ENCODE measurements at regions not wholly inside any gene's neighbourhood (a gene's known extent, or its start where the extent isn't known, plus 50 kb on each side); places are given as distances from the start of the nearest gene placed in this dataset.

DNA sequence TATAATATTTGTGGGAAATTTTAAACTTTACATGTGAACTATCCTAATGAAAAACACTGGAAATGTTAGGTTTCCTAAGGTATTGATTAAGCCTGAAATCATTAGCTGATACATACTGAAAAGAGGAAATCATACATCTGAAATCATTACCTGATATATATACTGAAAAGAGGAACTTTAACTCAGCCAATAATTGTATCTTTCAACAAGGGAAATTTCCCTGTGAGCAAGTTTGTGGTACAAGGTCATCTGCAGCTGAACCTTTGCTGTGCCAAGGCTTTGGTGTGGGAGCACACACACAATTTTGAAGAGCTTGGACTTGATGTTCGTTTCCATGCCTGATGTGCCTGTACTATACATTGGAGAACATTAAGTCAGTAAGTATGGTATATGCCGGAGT lies 131.9 kb upstream of the USP9X start:
- FAIRE-seq (no peak), DNase-seq (ENCODE audit: low read depth in 1 of 2, low spot score in 2 of 2) (no peak)
- Histone ChIP-seq H3K36me3 (ENCODE audit: control insufficient read depth in 2 of 4, insufficient read depth in 4 of 4, low read length in 3 of 4) (peaks cover 0 to 3% (median 0%) of the 10 kb centered on the region in 4 experiments; a peak in 1 of 8 replicates), H3K56ac (replicated peaks; ENCODE audit: insufficient read length, low read depth, low read length) (no peak overlapping the region), H2BK20ac (ENCODE audit: low read length) (peak overlapping the region; percentile 43; the same call in 1 of the 2 replicates), H4K91ac (replicated peaks; ENCODE audit: insufficient read length, low read length) (no peak overlapping the region), H3K27me3 (replicated peaks in 1 of 4; ENCODE audit: control insufficient read depth in 3 of 4, extremely low read depth in 1 of 4, insufficient read depth in 3 of 4, low read length in 3 of 4) (no peaks in the 10 kb centered on the region), H2AK5ac (ENCODE audit: low read depth, low read length) (no peak overlapping the region), H4K8ac (ENCODE audit: extremely low read depth, insufficient read depth, low read length) (no peak overlapping the region), H2BK120ac (replicated peaks; ENCODE audit: low read depth, low read length) (peak overlapping the region; percentile 61), H3K79me2 (ENCODE audit: control insufficient read depth in 1 of 2, insufficient read depth in 2 of 2, low read length in 2 of 2) (no peaks in the 10 kb centered on the region), H2BK15ac (ENCODE audit: low read length) (no peak overlapping the region), H3K4me1 (replicated peaks in 1 of 4; ENCODE audit: control insufficient read depth in 3 of 4, insufficient read depth in 4 of 4, low read length in 3 of 4) (peaks cover 2 to 8% (median 6%) of the 10 kb centered on the region in 4 experiments), H3K4me2 (ENCODE audit: insufficient read depth in 1 of 2, low read depth in 2 of 2, low read length in 2 of 2) (no peak overlapping the region), H2AFZ (ENCODE audit: low read length) (no peak overlapping the region), H3K4me3 (ENCODE audit: extremely low read depth in 1 of 4, insufficient read depth in 2 of 4, low read depth in 3 of 4, low read length in 4 of 4) (no peak overlapping the region), H4K20me1 (replicated peaks in 1 of 2; ENCODE audit: control insufficient read depth in 1 of 2, insufficient read depth in 2 of 2, low read length in 2 of 2) (no peaks in the 10 kb centered on the region), H3K23me2 (ENCODE audit: low read depth, low read length) (no peaks in the 10 kb centered on the region), H4K5ac (ENCODE audit: insufficient read length, low read depth, low read length) (no peak overlapping the region), H2BK12ac (ENCODE audit: low read depth, low read length) (peak overlapping the region; percentile 7; the same call in 1 of the 2 replicates), H3K9ac (replicated peaks in 1 of 4; ENCODE audit: extremely low read depth in 1 of 4, low read depth in 3 of 4, low read length in 3 of 4) (no peak overlapping the region), H3K18ac (ENCODE audit: extremely low read depth, low read length) (no peak overlapping the region), H3K27ac (ENCODE audit: low read depth, low read length) (no peak overlapping the region), H3K79me1 (ENCODE audit: low read depth, low read length) (no peaks in the 10 kb centered on the region), H3K23ac (ENCODE audit: insufficient read length) (no peak overlapping the region), H3K4ac (replicated peaks; ENCODE audit: insufficient read length, low read depth, low read length) (no peak overlapping the region), H3K9me3 (ENCODE audit: insufficient read depth in 2 of 2, low read depth in 1 of 2, low read length in 1 of 2) (no peaks in the 10 kb centered on the region; a peak in 1 of 4 replicates), H3K14ac (ENCODE audit: insufficient read length) (no peak overlapping the region), H2BK5ac (ENCODE audit: low read depth, low read length) (no peak overlapping the region)
- CTCF ChIA-PET (ENCODE audit: partially characterized antibody) = interaction anchor here (1.0 kb wide), 1 partner anchor 159 kb away, joined by 4 read pairs; no protein-coding TSS in a partner anchor
- POLR2A ChIA-PET (ENCODE audit: partially characterized antibody) = no interaction called here
- WGBS, 2 experiments (ENCODE audit: extremely low coverage in 1 of 2, insufficient coverage in 1 of 2, insufficient read length in 1 of 2, insufficient replicate concordance in 2 of 2, low coverage in 1 of 2, low lambda C conversion rate in 2 of 2, missing lambda C conversion rate in 1 of 2) = 95% methylated on average over 2 of the region's 2 CpGs; no CpG with 5 or more reads in 1 of the 2 experiments
- TF ChIP-seq TAF1 (IDR thresholded peaks at IDR 0.05; ENCODE audit: low read depth, low read length) = no peak
- TF ChIP-seq EP300 (IDR thresholded peaks at IDR 0.05; ENCODE audit: borderline replicate concordance in 1 of 2, low read depth in 2 of 2, low read length in 2 of 2) = no peak
- no peak for TF ChIP-seq BCL11A (IDR thresholded peaks at IDR 0.05; ENCODE audit: low read depth in 2 of 2, low read length in 2 of 2)
- TF ChIP-seq, protein P1, sequence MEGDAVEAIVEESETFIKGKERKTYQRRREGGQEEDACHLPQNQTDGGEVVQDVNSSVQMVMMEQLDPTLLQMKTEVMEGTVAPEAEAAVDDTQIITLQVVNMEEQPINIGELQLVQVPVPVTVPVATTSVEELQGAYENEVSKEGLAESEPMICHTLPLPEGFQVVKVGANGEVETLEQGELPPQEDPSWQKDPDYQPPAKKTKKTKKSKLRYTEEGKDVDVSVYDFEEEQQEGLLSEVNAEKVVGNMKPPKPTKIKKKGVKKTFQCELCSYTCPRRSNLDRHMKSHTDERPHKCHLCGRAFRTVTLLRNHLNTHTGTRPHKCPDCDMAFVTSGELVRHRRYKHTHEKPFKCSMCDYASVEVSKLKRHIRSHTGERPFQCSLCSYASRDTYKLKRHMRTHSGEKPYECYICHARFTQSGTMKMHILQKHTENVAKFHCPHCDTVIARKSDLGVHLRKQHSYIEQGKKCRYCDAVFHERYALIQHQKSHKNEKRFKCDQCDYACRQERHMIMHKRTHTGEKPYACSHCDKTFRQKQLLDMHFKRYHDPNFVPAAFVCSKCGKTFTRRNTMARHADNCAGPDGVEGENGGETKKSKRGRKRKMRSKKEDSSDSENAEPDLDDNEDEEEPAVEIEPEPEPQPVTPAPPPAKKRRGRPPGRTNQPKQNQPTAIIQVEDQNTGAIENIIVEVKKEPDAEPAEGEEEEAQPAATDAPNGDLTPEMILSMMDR (IDR thresholded peaks at IDR 0.05; ENCODE audit: control extremely low read depth in 1 of 3, insufficient read depth in 1 of 3, low read depth in 1 of 3, low read length in 3 of 3) = no peak

All from H1 (cell line).